NCI-H748 (cell line): ENCODE measurements at regions not wholly inside any gene's neighbourhood (a gene's known extent, or its start where the extent isn't known, plus 50 kb on each side); places are given as distances from the start of the nearest gene placed in this dataset.

ENCODE experiments used
- DNase-seq: peaks from one replicate; lab custom pipeline; 2025; ENCODE audit not compliant: unreplicated experiment; lab: John Stamatoyannopoulos, UW

DNA sequence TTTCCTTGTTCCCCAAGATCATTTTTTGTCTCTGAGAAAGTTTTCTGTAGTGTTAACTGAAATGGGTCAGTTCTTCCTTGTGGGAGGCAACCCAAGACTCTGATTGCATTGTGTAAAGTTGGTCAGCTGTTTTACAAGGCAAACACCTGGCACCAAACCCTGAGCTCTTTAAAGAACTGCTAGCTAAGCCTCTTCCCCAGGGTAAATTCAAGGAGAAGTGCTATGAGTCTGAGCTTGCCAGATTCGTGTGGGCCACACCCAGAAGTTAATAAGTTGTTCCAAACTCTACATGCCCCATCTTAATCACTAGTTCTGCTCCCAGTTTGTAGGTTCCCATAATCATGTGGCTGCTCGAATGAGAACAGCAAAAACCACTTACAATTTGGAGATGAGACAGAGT, 214.5 kb downstream of the BTG1 start:
- peak; percentile 19 for DNase-seq

DNA sequence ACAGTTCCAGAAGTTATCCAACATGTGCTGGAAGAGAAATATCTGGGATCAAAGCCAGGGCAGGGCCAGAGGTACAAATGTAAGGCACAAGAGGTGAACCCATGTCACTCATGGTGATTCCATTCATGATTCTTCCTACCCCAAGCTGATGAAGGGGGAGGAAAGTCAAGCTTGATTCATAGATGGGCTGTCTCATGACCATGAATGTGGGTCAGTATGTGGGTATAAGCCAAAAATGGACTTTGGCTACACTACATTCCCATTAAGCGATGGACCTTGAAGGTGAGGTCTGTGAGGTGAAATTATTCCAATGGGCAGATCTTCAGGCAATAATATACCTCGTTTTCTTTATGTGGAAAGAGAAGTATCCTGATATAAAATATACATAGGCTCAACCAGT, 217.1 kb downstream of the BTG1 start:
- DNase-seq: no peak

DNA sequence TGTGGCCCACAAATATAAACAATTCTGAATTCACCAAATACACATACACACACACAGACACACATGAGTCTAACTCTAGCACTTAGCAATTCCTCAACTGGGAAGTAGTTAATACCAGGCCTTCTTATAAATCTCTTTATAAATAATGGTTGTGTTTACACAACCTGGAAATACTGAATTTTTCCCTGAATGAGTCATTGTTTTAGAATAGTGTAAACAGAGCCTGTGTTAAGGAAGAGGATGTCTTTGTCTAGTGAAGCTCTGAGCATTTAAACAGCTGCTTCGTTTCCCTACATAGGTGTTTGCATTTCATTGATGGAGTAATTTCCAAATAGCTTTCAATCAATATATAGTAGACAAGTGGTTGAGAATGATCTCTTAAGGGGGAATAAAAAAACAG, 218.8 kb downstream of the BTG1 start:
- DNase-seq: peak; percentile 98

DNA sequence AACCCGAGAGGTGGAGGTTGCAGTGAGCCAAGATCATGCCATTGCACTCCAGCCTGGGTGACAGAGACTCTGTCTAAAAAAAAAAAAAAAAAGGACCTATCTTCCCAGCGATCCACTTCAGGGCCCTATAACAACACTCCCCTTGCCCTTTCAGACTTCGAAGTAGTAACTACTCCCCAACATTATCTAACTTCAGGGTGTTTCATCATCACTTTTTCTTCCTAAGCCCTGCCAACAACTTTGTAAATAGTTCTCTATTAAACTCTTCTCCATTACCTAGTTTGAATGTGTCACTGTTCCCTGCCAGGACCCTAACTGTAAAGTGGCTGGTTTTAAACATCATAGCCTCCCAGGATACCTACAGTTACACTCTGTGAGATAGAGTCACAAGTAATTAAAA, 220.8 kb downstream of the BTG1 start:
- DNase-seq: no peak

DNA sequence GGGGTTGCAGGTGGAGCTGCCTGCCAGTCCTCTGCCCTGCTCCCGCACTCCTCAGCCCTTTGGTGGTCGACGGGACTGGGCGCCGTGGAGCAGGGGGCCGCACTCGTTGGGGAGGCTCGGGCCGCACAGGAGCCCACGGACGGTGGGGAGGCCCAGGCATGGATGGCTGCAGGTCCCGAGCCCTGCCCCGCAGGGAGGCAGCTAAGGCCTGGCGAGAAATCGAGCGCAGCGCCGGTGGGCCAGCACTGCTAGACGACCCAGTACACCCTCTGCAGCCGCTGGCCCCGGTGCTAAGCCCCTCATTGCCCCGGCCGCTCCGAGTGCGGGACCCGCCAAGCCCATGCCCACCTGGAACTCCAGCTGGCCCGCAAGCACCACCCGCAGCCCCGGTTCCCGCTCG, 221.8 kb downstream of the BTG1 start:
- no peak for DNase-seq

- DNase-seq: no peak
These were observed 223.0 kb downstream of the BTG1 start for GRCh38 chr12:91922674-91923073.

DNA sequence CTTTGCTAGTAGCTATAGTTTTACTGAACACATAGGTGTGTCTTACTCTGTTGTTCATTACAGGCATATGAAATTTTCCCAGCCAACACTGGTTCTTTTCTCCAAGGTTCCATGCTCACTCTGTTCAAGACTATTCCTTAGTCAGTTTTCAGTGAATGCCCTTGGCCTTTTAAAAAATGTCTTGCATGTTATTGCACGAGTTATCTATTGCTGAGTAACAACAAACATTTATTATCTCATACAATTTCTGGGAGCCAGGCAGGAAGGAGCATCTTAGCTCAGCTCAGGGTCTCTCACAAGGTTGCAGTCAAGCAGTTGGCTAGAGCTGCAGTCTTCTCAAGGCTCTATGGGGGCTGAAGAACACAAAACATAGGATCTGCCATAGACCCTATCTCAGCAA, 223.5 kb downstream of the BTG1 start:
- no peak for DNase-seq

- no peak for DNase-seq
These were observed 224.1 kb downstream of the BTG1 start for GRCh38 chr12:91921555-91921954.

GRCh38 chr12:91920741-91921140, 224.9 kb downstream of the BTG1 start:
- no peak for DNase-seq

DNA sequence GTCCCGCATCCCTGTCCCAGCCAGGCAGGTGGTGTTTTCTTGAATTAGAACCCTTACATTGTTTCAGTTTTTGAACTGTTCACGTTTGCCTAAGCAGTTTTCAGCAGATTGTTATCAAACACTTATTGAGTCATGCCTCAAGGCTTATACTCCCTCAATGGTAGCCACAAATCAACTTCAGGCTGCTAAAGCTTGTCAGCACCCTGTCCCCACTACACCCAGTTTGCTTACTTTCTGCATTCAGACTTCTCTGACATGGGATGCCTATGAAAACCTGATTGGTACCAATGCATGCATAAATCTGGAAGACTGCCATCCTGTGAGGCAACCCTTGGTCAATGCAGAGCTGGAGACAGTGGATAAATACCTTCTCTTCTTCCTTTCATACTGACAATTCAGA, 225.4 kb downstream of the BTG1 start:
- DNase-seq: no peak

DNA sequence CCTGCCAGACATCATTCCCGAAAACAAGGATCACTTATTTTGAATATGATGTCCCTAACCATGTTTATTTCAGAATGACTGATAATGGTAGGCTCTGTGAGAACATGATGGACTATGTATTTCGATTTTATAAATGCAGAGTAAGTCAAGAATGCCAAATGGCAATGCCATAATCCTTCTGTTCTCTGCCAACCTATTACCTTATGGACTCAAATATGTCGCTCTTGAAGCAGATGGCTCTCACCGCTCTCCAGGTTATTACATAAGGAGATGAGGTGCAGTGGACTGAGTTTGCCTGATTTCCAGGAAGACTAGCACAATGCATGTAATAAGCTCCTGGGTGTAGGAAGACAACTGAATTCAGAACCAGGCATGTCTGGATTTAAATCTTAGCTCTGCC, 227.2 kb downstream of the BTG1 start:
- DNase-seq: no peak

GRCh38 chr12:91914701-91915100, 230.9 kb downstream of the BTG1 start:
- DNase-seq: no peak

DNA sequence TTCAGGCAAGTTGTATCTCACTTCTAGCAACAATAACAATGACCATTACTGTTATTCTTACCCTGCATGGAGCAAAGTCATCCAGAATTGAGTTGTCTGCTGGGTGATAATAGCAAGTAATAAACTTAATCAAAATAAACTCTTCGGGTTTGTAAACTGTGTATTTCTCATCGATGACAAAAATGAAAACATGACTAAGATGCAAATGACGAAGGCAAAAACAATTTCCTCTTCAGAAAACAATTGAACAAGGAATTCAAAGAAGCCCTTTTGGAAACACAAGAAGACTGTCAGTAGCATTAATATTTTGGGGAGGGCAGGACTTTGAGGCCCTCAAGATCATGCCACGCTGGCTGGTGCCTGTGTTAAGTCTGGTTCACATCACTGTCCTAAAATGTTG, 232.0 kb downstream of the BTG1 start:
- DNase-seq: no peak

- DNase-seq: no peak
These were observed 232.5 kb downstream of the BTG1 start for GRCh38 chr12:91913124-91913523.

DNA sequence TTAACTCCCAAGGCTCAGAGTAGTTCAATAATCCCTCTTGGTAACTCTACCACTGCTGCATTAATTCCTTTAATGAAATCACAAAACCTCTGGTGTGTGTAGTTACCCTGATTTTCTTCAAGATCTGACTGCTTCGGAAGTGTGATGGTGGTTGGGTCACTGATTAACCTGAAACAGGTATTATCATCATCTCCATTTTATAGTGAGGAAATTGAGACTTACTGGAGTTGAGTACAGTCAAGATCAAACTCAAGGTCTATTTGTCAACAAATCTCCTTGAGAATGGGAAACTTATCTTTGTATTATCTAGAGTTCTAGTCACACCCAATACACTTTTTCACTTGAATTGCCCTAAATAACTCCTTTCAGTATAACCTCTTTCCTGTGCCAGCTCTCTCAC, 233.5 kb downstream of the BTG1 start:
- no peak for DNase-seq

GRCh38 chr12:91910871-91911388, 234.7 kb downstream of the BTG1 start:
- DNase-seq: peak; percentile 46

DNA sequence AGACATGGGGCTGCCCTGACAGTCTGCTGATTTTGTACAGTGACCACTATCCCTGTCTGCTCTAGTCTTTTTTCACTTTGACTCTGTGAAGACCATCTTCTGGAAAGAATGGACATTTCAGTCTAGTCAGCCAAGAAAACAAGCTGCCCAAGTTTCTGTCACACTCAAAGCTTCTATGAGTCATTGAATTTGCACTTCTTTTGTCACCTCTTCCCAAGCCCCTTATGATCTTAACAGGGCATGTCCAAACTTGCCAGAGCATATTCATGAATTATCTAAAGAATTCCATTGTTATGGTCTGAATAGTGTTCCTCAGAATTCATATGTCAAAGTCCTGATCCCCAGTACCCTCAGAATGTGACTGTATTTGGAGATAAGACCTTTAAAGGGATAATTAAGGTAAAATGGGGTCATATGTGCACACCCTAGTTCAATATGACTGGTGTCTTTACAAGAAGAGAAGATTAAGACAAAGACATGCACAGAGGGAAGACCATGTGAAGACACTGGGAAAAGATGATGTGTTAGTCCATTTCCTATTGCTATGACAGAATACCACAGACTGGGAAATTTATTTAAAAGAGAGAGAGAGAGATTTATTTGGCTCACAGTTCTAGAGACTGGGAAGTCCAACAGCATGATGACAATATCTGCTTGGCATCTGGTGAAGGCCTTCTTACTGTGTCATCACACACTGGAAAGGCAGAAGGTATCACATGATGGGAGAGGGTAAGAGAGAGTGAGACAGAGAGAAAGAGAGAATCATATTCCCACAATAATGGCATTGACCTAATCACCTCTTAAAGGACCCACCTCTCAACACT, 242.6 kb downstream of the BTG1 start:
- peak; percentile 14 for DNase-seq

GRCh38 chr12:91901381-91902074, 244.1 kb downstream of the BTG1 start:
- DNase-seq: no peak

DNA sequence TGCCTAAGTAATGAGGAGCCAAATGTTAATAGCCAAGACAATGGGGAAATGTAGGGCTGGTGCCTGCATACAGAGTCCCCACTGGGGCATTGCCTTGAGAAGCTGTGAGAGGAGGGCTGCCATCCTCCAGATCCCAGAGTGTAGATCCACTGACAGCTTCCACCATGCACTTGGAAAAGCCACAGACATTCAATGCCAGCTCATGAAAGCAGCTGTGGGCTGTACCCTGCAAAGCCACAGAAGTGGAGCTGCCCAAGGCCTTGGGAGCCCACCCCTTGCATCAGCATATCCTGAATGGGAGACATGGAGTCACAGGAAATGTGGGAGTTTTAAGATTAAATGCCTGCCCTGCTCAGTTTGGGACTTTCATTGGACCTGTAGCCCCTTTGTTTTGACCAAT, 244.7 kb downstream of the BTG1 start:
- no peak for DNase-seq

- DNase-seq: no peak
These were observed 246.6 kb downstream of the BTG1 start for GRCh38 chr12:91899056-91899455.

DNA sequence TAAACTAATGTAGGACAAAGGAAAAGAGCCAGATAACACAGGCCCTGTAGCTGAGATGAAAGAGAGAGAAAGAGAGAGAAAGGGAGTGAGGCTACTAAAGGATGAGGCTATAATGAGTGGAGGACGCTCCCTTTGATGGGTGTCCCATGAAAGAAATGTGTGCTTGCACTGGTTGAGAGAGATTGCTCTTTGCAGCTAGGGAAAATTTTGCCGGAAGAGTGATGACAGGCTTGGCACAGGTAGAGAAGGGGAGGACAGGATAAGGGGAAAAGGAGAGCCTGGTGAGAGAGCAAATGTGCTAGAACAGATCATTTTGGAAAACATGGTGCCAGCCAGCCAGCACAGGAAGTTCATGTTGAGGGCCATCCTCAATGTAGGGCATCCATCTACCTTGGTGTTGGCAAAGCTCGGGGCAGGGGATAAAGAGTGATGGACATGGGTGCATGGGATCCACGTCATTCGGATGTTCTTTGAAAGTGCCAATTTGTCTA, 248.6 kb downstream of the BTG1 start:
- DNase-seq: no peak
